ENCODE measurements at regions not wholly inside any gene's neighbourhood (a gene's known extent, or its start where the extent isn't known, plus 50 kb on each side); places are given as distances from the start of the nearest gene placed in this dataset.

DNA sequence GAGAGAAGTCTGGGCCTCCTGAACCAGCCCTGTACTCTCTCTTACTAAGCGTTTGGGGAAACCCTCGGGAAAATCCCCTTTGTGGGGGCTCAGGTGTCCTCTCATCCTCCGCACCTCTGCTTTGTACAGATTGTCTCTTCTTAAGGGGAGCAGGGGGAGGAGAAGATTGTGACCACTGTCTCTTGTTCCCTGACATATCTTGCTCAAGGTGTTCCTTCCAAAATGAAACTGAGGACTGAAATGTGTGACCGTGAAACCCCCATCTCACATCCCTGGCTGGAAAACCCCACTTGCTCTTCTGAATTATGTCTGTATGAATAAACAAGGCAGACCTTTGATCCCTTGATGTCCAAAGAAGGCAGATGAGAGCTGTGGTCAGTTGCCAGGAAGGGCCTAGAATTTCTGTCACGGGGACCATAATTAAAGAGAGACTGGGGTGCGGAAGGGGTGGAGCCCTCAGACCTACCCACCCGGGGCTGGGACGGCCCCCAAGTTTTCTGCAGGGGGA is 369.8 kb downstream of the AACS start:
- DNase-seq (ENCODE audit: low spot score): no peak

DNA sequence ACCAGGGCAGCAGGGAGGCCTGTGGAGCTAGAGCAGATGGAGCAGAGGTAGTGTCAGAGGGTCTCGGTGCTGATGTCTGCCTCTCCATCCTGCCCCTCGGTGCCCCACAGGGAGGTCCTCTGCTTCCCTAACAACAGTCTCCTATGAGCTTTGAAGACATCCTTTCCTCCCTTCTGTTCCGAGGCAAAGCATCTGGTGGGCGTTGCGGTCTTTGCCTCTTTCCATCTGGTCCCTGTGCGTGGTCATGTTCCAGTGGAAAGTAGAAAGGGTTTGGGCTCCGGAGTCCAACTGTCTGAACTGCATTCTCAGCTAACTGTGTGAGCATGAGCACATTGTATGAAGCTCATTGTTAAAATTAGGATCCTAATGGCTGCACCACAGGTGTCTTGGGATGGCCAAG is 370.6 kb downstream of the AACS start:
- no peak for DNase-seq (ENCODE audit: low spot score)

DNA sequence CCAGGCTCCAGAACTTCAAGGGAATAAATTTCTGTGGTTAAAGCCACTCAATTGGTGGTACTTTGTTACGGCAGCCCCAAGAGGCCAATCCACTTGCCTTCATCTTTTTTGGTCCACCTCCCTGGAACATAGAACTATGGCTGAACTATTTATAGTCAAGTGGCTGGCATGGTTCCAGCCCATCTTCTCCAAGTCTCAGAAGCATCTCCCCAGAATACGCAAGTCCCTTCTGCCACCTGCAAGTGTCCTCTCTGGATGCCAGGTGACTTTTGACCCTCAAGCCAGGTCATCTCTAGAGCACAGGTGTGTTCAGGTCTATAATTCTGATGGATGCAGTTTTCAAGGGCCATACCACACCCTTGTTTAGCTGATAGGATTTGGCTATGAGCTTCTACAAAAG is 371.5 kb downstream of the AACS start:
- DNase-seq (ENCODE audit: low spot score): no peak

DNA sequence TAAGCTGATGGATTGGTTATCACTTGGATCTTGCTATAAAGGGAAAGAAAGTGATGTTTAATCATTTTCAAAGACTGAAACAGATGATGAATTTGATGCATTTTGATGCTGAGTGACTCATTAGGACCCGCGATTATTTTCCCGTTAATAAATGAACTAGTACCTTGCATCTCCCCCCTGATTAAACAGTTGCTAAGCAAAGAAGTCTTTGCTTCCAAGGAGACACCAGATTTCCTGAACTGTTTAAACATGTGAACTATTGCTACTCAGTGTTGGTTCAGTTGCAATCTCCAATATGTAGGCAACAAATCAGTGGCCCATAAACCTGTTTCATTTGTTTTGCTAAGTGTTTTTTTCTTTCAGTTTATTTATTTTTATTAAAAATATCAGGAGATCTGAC is 375.2 kb downstream of the AACS start:
- no peak for DNase-seq (ENCODE audit: low spot score)

DNA sequence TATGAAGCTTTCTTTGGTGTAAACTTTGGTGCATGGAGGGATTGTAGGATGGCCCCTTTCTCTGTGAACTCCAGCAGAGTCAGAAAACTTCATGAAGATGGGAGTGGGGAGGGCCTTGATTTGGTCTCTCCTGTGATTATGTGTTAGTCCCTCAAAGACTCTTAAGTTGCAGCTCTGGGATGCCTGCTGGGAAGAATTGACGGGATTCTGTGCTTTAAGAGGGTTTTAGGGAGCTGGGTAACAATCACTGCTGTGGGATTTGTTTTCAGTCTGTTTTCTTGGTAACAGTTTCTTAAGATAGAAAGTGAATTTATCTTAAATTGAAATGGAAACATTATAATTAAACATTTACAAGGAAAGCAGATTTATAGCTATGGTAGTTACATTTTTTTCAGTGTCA is 378.1 kb downstream of the AACS start:
- DNase-seq (ENCODE audit: low spot score): no peak

DNA sequence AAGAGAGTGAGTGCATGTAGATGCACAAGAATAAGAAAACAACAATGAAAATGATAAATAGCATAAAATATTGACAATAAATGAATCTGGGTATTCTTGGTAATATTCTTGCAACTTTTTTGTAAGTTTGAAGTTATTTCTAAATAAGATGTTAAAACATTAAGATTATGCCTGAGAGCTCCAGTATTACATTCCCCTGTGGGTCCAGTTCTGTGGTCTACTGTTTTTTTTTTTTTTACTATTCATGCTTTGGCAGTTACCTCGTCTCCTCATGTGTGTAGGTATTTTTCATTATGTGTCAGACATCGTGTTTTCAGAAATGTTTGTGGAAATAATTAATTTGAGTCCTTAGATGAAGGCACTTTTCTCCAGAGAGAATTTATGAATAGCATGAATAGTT is 386.2 kb downstream of the AACS start:
- DNase-seq (ENCODE audit: low spot score): no peak

DNA sequence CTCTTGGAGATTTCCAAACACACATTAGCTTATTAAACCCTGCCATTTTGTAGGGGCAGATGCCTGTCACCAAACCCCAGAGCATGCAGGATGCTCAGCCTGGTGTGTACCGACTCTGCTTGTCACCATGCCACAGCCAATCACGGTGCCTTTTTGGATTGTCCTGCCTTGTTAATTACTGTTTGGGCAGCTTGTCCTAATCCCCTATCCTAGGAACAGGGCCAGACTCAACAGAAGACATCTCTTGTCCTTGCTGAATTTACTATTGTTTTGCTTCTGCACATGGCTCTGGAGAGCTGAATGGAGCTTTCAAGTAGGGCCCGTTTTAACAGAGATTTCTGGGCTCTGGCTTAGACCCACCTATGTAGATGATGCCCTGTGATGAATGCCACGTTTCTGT is 388.5 kb downstream of the AACS start:
- no peak for DNase-seq (ENCODE audit: low spot score)

DNA sequence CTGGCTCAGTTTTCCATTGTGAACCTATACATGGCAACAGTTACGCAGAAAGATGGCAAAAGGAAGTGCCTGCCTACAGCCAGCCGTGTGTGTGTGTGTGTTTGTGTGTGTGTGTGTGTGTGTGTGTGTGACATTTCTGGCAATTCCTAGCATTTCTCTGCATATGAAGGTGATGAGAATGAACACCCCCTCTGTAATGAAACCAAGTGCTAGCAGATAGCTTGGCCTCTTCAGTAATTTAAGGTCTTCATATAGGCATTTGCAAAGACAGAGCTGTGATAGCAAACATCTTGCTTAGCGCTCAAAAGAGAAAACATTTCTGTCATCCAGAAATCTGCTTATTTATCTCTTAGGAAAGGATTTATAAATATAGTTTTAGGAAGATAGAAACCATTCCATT is 389.1 kb downstream of the AACS start:
- no peak for DNase-seq (ENCODE audit: low spot score)

DNA sequence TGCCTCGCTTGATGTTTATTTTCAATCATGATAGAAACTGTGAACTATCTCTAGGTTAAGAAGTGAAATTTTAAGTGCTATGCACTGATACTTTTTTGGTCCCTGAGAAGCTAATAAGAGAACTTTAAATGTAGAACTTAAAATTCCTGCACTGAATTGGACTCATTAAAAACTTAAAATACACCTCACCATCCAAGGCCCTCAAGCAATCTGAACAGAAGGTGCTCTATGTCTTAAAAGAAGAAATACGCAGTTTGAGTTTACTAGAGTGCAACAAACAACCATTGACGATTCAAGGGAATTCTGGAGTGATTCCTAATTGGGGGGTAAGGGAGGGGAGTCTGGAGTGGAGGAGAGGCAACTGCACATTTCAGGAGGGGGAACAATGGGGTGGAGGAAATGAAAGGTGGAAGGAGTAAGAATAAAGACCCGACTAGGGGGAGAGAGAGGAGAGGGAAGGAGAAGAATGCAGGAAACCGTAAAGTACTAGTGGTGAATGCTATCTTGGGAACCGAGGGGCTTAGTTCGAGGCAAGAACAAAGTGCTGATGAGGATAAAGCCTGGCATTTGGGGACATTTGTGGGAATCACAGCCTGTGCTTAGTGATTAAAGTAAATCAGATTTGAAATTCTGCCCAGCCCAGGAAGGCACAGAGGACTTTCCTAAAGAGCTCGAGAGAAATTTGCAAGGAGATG is 389.7 kb downstream of the AACS start:
- DNase-seq (ENCODE audit: low spot score): no peak

DNA sequence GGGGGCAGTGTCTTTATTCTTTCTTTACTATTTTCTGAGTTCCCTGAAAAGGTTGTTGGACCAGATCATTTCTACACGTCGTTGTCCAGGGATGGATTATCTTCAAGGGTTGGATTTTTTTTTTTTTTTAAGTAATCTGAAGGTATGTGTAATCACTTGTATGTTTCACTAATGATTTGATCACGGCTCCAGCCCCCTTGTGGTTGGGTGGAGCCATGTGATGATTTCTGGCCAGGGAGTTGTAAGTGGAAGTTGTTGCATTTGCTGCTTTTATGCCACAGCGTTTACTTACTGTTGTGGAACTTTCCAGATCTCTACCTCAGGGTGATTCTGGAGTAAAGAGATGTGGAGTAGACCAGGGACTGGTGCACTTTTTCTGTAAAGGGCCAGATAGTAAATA is 390.3 kb downstream of the AACS start:
- DNase-seq (ENCODE audit: low spot score): no peak

DNA sequence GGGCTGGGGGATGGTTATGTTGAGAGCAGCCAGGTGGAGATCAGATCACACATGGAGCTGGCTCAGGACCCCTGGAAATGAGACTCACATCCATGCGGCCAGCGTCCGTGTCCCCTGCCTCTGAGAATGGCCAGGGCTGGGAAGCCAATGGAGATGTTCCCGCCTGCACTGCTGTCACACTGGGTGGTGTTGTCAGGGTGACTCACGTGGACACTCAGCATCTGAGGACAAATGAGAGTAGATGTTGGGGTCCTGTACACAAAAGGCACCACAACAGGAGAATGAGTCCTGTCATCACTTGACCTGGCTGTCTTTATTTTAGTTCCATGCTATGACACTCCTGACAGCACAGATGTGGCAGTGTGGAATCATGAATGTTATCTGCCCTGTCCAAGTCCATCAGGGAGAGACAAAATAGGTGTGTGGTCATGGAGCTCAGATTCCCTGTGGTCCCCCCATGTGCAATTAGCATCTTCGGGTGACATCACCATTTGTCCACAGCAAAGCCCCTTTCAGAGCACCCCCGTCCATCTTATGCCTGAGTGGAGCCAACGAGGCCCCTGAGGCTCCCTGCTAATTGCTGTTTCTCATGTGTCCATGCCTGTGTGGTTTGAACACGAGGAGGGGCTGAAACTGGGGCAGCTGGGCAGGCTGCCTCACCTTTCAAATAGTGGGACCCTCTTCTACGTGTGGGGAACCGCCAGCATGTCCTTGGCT is 393.5 kb downstream of the AACS start:
- DNase-seq (ENCODE audit: low spot score): no peak

DNA sequence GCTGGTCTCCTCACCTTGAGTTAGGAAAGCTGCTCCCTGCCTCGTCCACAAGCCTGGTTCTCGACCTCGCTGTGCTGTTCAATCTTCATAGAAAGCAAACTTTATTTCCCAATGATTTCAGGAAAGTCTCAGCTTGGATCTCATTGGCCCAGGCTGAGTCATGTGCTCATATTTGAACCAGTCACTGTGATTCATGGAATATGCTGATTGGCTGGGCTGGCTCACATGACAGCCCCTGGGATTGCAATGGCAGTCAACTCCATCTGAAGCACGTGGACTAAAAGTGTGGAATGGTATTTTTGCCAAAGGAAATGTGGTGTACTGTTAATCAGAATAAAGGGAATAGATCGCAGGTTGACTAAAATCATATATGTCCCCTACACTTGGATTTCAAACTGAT is 396.6 kb downstream of the AACS start:
- DNase-seq (ENCODE audit: low spot score): no peak

DNA sequence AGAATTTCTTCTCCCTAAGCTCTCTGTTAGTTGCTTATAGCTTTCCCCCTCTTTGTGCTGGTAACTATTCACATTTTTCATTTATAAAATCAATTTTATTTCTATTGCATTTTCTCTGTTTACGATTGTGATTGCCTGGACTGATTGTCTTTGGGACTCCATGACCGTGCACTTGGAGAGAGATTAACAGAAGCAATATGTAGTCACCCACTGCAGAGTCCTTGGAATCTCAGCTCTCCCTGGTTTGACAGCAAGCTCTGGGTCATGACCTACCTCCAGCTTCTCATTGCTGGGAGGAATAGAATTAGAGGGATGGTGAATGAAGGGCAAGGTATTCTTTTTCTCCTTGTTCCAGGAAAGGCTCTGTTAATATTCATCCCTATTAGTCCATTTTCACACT is 398.2 kb downstream of the AACS start:
- no peak for DNase-seq (ENCODE audit: low spot score)

DNA sequence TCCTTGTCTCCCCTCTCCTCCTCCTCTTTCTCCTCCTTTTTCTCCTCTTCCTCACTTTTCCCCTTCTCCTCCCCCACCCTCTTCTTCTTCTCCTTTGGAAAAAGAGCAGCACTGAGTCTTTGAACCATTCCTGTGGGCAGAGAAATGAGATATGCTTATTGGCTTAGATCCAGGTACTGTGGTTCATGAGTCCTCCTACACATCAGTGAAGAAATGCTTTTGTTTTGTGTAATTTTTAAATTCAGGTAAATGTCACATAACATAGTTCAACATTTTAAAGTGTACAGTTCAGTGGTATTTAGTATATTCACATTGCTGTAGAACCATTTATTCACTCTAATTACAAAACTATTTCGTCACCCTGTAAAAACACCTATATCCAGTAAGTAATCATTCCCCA is 402.1 kb downstream of the AACS start:
- no peak for DNase-seq (ENCODE audit: low spot score)

DNA sequence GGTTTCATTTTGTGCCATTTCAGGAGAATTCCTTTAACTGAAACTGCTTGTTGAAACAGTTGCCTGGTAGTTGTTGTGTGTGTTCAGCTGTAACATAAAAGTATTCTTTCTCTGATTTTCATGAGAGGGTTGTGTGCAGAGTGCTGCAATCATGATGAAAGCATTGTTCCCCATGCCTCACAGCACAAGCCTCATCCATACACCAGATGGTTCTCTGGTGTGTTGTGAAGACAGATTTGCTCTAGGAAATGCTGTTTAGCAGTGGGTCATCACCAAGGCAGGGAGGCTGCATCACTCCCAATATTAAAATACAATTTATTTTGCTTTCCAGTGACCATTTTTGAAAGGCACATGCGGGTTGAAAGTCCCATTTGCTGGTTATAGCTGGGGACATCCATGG is 404.4 kb downstream of the AACS start:
- DNase-seq (ENCODE audit: low spot score): no peak

DNA sequence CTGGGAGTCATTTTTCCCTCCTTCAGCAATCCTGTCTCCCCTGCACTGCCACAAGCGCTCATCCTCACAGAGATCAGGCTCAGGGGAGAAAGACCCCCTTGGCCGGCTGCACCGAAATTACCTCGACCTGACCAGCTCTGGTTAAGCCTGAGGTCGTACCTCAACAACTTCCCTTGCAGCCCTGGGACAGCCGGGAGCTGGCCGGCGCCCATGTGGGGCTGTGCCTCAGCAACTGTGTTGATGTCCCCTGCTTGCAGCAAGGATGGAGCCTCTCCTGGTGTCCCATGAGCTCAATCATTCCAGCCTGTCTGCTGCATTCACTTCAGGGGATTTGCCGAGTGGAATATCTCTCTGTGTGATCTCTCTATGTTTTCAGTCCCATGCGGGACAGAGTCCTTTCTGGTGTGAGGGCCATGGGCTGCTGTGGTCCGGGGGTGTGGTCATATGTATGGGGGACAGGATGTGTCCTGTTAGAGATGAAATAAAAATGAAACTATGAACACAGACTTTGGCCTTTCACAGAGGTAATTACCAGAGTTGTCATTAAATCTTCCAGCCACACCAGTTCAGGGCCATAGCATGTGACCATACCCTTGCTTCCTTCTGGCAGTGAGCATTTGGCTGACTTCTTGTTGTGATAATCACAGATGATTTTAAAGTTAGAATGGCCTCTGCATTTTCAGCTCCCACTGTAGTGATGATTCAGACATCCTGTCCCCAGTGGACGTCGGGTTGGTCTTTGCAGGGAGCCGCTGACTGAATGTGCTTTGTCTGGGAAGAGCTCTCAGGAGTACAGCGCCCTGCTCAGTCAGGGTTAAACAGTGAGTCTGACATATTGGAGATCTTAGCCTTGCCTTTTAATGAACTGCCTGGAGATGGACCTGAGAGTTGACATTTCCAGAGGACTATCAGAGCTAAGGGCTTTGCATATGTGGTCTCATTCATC is 405.9 kb downstream of the AACS start:
- DNase-seq (ENCODE audit: low spot score): no peak

DNA sequence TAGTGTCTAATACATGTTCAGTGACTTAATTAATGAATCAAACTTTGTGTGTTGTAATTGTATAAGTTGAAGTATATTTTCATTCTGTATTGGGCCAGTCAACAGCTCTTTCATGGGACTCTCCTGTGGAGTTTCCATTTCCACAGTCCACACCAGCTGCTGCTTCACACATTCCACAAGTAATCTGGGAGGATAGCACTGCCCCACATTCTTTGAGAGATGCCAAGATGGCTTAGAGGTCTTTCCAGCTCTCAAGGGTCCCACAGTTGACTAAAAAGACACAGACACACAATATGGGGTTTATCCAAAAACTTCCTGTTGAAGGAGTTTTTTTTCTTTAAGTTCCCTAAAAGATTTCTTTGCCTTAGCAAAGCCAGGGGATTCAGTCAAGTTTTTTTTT is 408.3 kb downstream of the AACS start:
- no peak for DNase-seq (ENCODE audit: low spot score)

DNA sequence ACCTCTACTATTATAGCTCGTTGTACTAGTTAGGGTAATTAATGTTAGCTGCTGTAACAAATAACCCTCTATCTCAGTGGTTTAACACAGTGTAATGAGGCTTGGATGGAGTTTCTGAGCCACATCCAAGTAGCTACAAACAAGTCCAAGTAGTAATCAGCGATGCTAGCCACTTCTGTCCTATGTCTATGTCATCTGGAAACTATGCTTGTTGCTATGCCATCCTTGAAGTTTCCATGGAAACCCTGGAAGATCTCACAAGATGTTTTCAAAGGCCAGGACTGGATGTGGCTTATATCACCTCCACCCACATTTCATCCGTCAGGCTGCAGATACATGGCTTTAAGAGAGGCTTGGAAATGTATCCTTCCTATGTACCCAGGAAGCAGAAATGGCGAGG is 422.1 kb downstream of the AACS start:
- no peak for DNase-seq (ENCODE audit: low spot score)

DNA sequence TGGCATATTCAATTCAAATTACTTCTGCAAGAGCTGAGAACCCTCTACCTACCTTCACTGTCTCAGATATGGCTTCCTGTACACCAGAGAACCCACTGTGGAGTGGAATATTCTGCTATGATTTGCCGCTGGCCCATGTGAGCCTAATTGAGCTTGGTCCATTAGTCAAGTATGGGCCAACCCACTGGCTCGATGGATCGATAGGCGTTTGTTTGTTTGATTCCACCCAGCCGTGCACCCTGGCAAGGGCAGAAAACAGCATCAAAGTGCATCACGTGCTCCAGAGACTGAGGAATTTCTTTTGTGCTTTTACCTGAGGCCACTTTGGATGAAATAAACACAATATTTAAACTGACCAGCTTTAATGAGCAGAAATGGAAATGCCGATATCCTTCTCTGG is 426.3 kb downstream of the AACS start:
- DNase-seq (ENCODE audit: low spot score): no peak

DNA sequence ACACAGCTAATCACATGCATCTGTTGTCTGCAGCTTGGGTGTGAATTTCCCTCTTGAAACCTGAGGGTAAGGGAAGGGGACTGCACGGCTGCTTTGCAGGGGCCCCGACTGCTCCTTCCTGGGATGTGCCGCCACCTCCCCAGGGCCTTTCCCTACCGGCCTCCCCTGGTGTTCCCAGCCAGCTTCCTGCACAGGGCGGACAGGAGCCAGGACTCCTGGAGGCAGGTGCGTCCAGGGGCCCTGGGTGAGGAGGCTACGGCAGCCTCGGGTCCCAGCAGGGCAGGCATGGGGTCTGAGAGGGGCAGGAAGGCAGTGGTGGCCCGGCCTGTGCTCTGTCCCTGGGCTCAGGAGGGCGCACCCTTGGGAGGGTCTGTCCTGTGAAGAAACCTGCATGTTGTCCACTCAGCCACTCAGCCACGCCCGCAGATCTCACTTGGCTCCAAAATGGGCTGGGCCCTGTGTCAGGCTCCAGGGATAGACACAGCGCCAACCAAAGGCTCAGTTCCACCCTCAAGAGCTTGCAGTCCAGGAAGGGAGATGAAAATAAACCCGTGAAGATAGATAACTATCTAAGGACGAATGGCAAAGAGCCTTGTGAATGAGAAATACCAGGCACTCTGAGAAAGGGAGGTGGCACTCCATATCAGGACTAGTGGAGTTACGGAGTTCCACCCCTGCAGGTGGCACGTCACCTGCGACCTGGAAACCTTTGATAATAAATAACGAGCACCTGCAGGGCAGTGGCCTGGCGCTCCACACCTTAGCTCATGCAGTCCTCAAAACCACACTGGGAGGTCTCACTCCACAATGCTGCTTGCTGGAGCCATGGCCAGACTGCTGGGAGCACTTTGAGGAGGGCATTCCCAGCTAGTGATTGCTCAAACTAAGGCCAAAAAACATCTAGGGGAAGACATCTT is 427.4 kb downstream of the AACS start:
- no peak for DNase-seq (ENCODE audit: low spot score)

DNA sequence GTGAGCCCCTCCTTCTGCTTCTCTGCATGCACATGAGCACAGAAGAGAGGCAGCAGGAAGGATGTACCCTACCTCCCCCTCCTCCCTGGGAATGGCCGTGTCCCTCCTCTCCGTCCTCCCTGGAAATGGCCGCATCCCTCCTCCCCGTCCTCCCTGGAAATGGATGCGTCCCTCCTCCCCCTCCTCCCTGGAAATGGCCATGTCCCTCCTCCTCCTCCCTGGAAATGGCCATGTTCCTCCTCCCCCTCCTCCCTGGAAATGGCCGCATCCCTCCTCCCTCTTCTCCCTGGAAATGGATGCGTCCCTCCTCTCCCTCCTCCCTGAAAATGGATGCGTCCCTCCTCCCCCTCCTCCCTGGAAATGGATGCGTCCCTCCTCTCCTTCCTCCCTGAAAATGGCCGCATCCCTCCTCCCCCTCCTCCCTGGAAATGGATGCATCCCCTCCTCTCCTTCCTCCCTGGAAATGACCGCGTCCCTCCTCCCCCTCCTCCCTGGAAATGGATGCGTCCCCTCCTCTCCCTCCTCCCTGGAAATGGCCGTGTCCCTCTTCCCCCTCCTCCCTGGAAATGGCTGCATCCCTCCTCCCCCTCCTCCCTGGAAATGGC is 428.6 kb downstream of the AACS start:
- DNase-seq (ENCODE audit: low spot score): no peak

Measured in hematopoietic multipotent progenitor cell treated with erythropoietin and hydrocortisone succinate and interleukin-3 and kit ligand, for 17 days (in vitro differentiated cells).